ENCODE measurements at regions not wholly inside any gene's neighbourhood (a gene's known extent, or its start where the extent isn't known, plus 50 kb on each side); places are given as distances from the start of the nearest gene placed in this dataset.

DNA sequence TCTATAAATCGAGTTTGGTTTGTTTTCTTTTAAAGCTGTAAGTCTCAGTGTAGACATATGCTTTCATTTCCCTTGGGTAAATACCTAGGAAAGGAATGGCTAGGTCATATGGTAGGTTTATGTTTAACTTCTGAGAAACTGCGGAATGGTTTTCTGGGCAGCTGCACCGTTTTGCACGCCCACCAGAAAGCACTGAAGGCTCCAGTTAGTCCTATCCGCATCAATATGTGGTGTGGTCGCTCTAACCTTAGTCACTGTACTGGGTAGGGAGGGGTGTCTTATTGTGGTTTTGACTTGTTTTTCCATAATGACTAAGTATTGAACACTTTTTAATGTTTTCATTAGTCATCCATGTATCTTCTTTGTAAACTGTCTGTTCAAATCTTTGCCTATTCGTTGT is 279.5 kb upstream of the AKR1E2 start:
- Histone ChIP-seq H2AFZ (ENCODE audit: insufficient read depth, low read depth, low read length, poor library complexity, severe bottlenecking) (no peak overlapping the region), H3K4me2 (replicated peaks; ENCODE audit: low read depth, low read length, poor library complexity, severe bottlenecking) (no peak overlapping the region)
- H3K4me3 Mint-ChIP-seq = no peak overlapping the region

DNA sequence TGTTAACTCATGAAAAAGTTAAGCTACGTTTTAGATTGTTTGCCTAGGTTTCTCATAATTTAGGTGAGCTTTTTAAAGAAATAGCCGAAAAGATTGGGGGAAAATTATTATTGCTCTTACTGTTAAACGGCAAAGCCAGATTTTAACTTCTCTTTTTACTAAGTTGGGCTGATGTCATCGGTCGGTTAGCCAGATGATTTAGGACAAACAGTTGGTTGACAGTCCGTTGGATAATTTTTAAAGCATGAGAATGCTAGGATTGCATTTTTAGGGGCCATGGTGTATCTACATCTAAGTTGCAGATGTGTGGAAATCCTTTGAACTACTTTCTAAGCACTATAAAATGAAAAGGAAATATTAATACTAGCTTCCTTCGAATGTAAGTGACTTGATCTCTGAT is 280.9 kb upstream of the AKR1E2 start:
- Histone ChIP-seq H3K4me1 (ENCODE audit: control insufficient read depth in 2 of 2, insufficient read depth in 2 of 2, low read length in 2 of 2) (no peaks in the 10 kb centered on the region), H2AFZ (ENCODE audit: insufficient read depth, low read depth, low read length, poor library complexity, severe bottlenecking) (no peak overlapping the region), H3K9ac (ENCODE audit: low read length) (no peak overlapping the region), H3K79me2 (ENCODE audit: control insufficient read depth, insufficient read depth, low read length) (no peaks in the 10 kb centered on the region), H3K27ac (ENCODE audit: low read length in 2 of 2) (no peak overlapping the region), H3K4me2 (replicated peaks; ENCODE audit: low read depth, low read length, poor library complexity, severe bottlenecking) (no peak overlapping the region), H3K27me3 (replicated peaks in 1 of 4; ENCODE audit: control extremely low read depth in 1 of 4, control insufficient read depth in 3 of 4, insufficient read depth in 4 of 4, low read length in 3 of 4) (no peaks in the 10 kb centered on the region), H4K20me1 (ENCODE audit: control insufficient read depth, insufficient read depth, low read length, poor library complexity, severe bottlenecking) (no peaks in the 10 kb centered on the region), H3K9me3 (ENCODE audit: control extremely low read depth in 1 of 3, control insufficient read depth in 2 of 3, insufficient read depth in 1 of 3, low read length in 2 of 3) (peaks cover 0 to 7% (median 0%) of the 10 kb centered on the region in 3 donors), H3K36me3 (replicated peaks in 1 of 2; ENCODE audit: control extremely low read depth in 1 of 2, control insufficient read depth in 1 of 2, extremely low read depth in 1 of 2, insufficient read depth in 2 of 2, low read length in 1 of 2) (no peaks in the 10 kb centered on the region), H3K4me3 (ENCODE audit: control extremely low read depth in 1 of 5, extremely low read depth in 1 of 5, insufficient read depth in 1 of 5, low read depth in 2 of 5, low read length in 4 of 5) (no peak overlapping the region)
- WGBS (ENCODE audit: insufficient coverage) = 0% methylated on average over 1 of the region's 7 CpGs
- POLR2A ChIA-PET = no interaction called here
- CTCF ChIA-PET = no interaction called here
- ATAC-seq (ENCODE audit: low read depth) (no peak), DNase-seq (no peak)
- Mint-ChIP-seq H3K4me1 (no peaks in the 10 kb centered on the region), H3K27me3 (peaks cover 19% of the 10 kb centered on the region), H3K27ac (no peak overlapping the region), H3K4me3 (no peak overlapping the region), H3K9me3 (ENCODE audit: insufficient read depth) (no peaks in the 10 kb centered on the region)
- intact Hi-C loops (cut with micrococcal nuclease) = no loop called here
- TF ChIP-seq EZH2 (IDR thresholded peaks at IDR 0.05; ENCODE audit: borderline replicate concordance, insufficient read depth, low read depth, low read length, poor library complexity, severe bottlenecking) = no peak
- TF ChIP-seq, protein P1, sequence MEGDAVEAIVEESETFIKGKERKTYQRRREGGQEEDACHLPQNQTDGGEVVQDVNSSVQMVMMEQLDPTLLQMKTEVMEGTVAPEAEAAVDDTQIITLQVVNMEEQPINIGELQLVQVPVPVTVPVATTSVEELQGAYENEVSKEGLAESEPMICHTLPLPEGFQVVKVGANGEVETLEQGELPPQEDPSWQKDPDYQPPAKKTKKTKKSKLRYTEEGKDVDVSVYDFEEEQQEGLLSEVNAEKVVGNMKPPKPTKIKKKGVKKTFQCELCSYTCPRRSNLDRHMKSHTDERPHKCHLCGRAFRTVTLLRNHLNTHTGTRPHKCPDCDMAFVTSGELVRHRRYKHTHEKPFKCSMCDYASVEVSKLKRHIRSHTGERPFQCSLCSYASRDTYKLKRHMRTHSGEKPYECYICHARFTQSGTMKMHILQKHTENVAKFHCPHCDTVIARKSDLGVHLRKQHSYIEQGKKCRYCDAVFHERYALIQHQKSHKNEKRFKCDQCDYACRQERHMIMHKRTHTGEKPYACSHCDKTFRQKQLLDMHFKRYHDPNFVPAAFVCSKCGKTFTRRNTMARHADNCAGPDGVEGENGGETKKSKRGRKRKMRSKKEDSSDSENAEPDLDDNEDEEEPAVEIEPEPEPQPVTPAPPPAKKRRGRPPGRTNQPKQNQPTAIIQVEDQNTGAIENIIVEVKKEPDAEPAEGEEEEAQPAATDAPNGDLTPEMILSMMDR (IDR thresholded peaks at IDR 0.05) = no peak

More for the DNA sequence above, 279.5 kb upstream of the AKR1E2 start:
- H3K9ac ChIP-seq (ENCODE audit: low read length) = no peak overlapping the region
- no peaks in the 10 kb centered on the region for H3K9me3 Mint-ChIP-seq (ENCODE audit: insufficient read depth)
- no peaks in the 10 kb centered on the region for H3K27me3 ChIP-seq (replicated peaks in 1 of 4; ENCODE audit: control extremely low read depth in 1 of 4, control insufficient read depth in 3 of 4, insufficient read depth in 4 of 4, low read length in 3 of 4)
- ChIA-PET CTCF (no interaction called here), POLR2A (no interaction called here)
- TF ChIP-seq, protein P1 (IDR thresholded peaks at IDR 0.05) = no peak
- TF ChIP-seq EZH2 (IDR thresholded peaks at IDR 0.05; ENCODE audit: borderline replicate concordance, insufficient read depth, low read depth, low read length, poor library complexity, severe bottlenecking) = no peak
- no peaks in the 10 kb centered on the region for H3K79me2 ChIP-seq (ENCODE audit: control insufficient read depth, insufficient read depth, low read length)
- H3K27me3 Mint-ChIP-seq = peaks cover 19% of the 10 kb centered on the region
- DNase-seq = no peak
- 98% methylated on average over 4 of the region's 7 CpGs for WGBS (ENCODE audit: insufficient coverage)
- H3K4me1 ChIP-seq (ENCODE audit: control insufficient read depth in 2 of 2, insufficient read depth in 2 of 2, low read length in 2 of 2) = no peaks in the 10 kb centered on the region
- no peak overlapping the region for H3K27ac Mint-ChIP-seq
- H3K9me3 ChIP-seq (ENCODE audit: control extremely low read depth in 1 of 3, control insufficient read depth in 2 of 3, insufficient read depth in 1 of 3, low read length in 2 of 3) = peaks cover 0 to 1% (median 0%) of the 10 kb centered on the region in 3 donors
- H3K4me1 Mint-ChIP-seq = no peaks in the 10 kb centered on the region
- no peaks in the 10 kb centered on the region for H3K36me3 ChIP-seq (replicated peaks in 1 of 2; ENCODE audit: control extremely low read depth in 1 of 2, control insufficient read depth in 1 of 2, extremely low read depth in 1 of 2, insufficient read depth in 2 of 2, low read length in 1 of 2)
- no peaks in the 10 kb centered on the region for H4K20me1 ChIP-seq (ENCODE audit: control insufficient read depth, insufficient read depth, low read length, poor library complexity, severe bottlenecking)
- H3K27ac ChIP-seq (ENCODE audit: low read length in 2 of 2) = no peak overlapping the region
- no peak overlapping the region for H3K4me3 ChIP-seq (ENCODE audit: control extremely low read depth in 1 of 5, extremely low read depth in 1 of 5, insufficient read depth in 1 of 5, low read depth in 2 of 5, low read length in 4 of 5)
- no peak for ATAC-seq (ENCODE audit: low read depth)
- intact Hi-C loops (cut with micrococcal nuclease) = no loop called here

Data from B cell (primary cell).